HG03135 (cell line): ENCODE measurements at regions not wholly inside any gene's neighbourhood (a gene's known extent, or its start where the extent isn't known, plus 50 kb on each side); places are given as distances from the start of the nearest gene placed in this dataset.

Experiments
- ATAC-seq: cut with Tn5 transposase; IDR thresholded peaks from one replicate; pipeline ENCODE4 v1.9.1; 2021; ENCODE audit warnings: mild to moderate bottlenecking, moderate library complexity; ENCODE audit not compliant: unreplicated experiment

DNA sequence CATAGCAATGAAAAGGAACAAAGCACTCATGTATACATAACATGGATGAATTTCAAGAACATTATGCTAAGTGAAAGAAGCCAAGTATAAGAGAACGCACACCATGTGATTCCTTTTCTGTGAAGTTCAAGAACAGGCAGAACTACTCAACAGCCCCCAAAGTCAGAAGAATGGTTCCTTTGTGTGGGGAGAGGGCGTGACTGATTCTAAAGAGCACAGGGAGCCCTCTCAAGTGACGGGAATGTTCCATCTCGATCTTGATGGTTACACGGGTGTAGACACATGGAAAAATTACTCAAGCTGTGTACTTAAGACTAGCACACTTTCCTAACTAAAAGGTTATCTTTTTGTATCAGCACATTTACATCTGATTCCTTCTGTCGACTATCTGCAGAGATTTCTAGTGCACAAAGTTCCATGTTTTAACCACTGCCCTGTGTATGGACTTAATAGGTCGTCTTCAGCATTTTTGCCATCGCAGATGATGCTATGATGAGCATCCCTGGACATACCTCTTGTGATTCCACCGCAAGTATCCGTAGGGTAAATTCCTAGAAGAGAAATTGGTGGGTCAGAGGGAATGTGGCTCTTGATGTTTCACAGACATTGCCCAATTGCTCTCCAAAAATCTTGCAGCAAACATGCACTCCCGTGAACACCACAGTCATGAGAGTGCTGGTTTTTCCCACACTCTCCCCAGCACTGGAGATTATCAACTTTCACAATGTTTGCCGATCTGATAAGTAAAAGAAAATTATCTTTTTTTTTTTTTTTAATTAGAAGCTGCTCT lies 279.3 kb downstream of the BMP7 start:
- no peak for ATAC-seq

DNA sequence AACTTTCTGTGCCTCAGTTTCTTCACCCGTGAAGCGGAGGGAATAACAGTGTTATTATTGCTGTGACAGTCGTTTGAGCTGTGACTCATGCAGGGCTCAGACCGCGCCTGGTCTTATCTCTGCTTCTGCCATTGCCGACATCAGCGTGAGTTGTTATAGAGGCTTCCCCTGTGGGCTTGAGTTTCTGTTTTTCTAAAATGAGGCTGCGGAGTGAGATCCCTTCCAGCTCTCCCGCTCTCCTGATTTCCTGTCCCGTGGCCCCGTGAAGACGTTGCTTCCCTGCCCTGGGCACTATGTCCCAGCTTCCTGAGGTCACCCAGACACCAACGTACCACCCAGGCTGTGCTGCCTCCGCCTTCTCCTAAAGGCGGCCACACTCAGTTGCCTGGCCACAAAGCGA lies 278.5 kb downstream of the BMP7 start:
- ATAC-seq, result no peak

DNA sequence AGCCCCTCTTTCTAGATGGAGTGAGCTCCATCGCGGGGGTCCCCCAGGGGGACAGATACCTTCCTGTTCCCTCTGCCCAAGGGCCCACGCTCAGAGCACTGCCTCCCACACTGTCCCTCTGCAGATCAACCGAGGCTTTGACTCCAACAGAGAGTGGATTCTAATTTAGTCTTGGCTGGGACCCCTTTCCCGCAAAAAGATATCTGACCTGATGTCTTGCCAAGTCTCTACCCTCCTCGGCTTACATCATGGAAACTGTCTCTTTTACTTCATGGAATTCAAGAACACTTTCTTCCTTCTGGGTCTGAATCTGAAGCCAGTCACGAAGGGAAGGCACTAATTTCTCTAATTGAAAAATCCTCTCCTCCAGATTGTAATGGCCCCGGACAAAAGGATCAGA lies 278.0 kb downstream of the BMP7 start:
- no peak for ATAC-seq

DNA sequence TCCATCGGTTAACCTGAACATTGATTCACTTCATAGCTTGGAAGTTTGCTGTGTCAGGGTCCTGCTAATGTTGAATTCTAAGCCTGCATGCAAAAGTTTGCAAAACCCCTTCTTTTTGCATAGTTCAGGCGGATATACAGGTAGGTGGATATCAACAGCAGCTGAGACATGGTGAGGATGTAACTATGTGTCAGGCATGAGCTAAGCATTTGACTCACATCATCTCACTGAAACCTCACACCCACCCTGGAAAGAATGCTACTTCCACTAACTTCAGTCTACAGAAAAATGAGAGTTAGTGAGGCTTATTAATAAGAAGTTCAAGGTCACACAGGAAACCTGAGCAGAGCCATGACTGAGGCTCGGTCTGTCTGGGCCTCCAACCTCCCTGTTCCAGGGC lies 276.9 kb downstream of the BMP7 start:
- ATAC-seq, result no peak

DNA sequence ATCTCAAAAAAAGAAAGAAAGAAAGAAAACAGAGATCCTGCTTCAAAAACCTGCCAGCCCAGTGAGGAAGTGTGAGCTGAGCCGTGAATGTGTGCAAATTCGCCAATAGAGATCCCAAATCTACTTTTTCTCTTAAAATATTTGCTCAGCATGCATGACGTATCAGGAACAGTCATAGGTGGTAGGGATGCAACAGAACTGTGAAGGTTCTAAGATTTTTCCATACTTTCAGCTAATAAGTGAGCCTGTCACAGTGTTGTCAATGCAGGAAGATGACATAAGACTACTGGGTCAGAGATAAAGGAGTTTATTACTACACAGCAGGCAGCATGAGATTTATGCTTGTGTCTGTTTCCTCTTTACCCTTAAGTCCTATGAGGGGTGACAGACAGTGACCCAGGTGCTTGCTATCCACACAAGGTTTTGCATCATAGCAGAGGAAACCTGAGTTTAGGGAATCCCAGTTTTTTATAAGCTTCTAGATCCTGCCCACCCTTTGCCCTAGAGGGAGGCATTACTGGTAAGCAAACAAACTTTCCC lies 273.4 kb downstream of the BMP7 start:
- no peak for ATAC-seq

DNA sequence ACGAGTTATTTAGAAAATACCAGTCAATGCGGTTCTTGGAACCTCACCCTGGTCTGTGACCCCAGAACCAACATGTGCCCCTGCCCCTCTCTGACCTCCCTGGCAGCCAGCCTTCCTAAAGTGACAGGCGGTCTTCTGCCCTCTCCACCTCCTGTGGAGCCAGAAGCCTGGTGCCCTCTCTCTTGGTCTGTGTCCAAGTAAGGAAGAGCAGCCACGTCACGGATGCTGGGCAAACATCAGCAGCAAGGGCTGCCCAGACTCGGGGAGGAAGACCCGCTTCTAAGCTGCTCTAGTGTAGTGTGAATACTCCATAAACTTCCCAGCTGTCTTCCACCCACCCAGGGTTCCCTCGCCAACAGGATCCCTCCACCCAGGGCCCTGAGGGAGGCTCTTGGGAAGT lies 272.4 kb downstream of the BMP7 start:
- ATAC-seq, result no peak

DNA sequence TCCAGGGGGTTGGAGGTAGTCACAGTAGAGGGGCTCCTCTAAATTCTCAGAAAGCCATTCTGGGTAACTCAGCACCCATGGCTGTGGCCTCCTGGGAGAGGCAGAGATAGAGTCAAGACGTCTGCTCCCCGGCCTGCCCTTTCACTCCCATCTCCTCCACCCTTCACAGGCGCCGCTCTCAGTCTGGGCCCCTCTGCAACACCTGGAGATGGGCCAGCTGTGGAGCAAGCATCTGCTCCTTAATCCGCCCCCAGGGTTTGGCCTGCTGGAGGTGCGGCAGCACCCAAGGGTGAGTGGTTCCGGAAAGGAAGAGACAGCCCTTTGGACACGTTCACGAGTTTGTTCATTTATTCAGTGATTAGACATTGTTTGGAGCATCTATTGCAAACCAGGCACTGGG lies 271.3 kb downstream of the BMP7 start:
- ATAC-seq, result no peak

DNA sequence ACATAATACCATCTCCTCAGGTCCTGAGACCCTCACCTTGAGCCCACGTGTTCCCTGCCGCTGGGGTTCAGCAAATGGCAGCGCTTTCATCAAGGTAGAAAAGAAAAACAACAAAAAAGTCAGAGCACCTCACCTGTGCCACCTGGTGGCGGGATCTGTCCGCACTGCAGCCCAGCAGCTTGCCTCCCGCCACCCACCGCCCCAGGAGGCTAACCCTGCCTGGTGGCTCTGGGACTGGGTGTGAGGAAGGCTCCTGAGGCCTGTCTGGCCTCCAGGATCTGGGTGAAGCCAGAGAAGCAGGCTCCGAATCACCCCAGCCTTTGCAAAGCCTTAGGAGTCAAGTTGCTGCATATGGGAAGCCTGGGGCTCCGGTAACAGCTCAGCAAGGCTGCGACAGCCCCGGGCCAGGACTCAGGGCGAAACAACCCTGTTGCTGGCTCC lies 270.8 kb downstream of the BMP7 start:
- ATAC-seq, result no peak

DNA sequence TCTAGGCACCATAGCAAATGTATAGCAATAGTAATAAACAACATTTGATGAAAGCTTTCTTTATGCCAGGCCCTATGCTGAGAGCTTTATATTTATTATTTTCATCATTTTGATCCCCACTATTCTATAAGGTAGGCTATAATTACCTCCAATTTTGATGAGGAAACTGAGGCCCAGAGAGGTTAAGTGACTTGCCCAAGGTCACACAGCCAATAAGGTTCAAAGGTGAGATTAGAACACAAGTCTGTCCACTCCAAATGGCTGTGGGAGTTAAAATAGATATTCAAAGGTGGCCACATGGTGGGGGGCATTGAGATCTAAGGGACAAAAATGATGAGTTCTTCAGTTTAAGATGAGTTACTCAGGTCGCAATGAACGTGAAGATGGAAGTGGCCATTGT lies 269.9 kb downstream of the BMP7 start:
- ATAC-seq, result no peak

DNA sequence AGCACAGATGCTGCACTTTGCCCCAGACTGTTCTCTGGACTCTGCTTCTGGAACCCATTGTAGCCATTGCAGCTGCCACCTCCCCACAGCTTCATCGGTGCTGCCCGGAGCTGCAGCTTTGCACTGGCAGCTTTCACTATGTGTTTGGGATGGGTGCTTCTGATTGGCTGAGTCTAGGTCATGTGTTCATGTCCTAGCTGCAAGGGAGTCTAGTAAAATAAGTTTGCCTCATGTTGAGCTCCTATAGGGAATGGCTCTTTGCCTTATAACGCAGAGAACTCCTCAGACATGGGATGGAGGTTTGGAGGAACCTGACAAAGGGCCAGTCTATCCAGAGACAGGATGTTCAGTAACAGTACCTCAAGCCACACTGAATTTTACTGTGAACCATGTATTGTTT lies 268.0 kb downstream of the BMP7 start:
- no peak for ATAC-seq

DNA sequence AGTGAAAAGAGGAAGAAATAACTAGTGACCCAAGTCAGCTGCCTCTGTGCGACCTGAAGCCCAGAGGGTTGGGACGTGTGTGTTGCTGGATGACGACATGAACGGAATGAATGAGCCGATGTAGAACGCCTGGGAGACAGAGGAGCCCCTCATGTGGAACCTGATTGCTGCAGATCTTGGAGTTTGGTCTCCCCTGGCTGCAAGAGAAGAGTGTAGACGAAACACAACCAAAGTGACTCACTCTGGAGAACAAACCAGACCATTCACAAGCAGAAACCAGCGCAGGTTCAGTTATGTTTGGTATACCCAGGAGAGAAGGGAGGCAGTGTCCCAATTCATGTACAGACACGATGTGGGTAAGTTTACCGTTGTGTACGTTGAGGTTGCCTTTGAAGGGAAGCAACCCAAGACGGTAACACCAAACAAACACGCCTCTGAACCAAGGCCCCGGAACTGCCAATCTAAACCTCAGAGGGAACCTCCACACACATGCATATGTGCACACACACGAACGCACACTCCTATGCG lies 265.9 kb downstream of the BMP7 start:
- ATAC-seq, result no peak

DNA sequence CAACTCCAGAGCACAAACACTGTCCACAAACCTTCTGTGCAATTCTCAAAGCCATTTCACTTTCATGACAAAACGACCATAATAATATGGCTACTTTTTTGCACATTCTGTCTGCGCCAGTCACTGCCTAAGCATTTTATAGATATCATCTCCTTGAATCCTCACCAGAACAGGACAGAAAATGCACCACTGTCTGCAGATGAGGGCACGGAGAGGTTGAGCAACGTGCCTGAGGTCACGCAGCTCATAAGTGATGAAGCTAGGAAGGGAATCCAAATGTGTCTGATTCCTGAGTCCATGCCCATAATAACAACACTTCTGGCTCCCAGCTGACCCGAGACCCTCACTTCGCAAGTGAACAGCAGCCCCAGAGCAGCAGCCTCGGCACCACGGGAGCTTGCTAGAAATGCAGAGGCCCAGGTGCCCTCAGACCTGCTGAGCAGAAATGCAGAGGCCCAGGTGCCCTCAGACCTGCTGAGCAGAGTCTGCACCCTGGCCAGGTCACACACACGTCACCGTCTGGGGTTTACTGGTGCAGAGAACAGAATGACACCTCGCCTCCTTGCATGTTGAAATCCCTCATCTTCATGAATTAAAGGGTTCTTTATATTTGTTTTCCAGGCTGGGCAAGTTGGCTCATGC lies 265.2 kb downstream of the BMP7 start:
- ATAC-seq, result no peak

DNA sequence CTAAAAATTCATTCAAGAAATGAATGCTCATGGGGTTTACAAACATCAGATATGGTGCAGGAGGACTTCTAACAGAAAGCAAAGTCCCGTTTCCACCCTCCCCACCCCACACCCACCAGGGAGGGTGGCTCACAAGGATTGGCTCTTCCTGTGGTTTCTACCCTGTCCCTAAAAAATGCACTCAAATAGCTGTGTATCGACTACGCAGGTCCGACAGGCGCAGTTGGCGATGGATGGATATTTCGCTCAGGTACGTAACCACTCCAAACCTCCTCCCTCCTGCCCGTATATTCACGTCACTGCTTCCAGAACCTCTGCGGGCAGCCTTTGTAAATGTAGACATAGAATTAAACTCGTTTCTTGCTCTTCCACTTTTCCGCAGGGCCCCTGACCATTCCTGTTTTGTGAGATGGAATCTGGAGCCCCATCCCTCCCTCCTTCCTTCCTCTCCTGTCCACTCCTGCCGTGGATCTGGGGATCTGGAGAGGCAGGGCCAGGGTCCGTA lies 264.3 kb downstream of the BMP7 start:
- ATAC-seq, result no peak

DNA sequence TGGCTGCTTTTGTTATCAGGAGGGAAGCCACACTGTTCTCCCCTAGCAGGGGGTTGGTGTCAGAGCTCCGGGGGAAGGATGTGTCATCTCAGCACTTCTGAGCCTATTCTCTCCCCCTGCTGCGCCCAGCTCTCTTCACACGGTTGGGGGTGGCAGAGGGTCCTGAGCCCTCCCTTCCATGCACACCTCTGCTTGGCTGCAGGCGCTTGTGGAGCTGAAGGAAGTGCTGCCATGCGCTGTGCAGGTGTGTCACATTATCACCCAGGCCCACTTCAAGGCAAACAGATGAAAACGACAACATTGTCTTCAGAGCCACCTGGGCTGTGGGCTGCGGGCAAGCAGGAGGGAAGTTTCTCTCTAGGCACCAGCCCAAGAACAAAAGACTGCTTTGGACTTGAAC lies 263.4 kb downstream of the BMP7 start:
- ATAC-seq, result no peak

DNA sequence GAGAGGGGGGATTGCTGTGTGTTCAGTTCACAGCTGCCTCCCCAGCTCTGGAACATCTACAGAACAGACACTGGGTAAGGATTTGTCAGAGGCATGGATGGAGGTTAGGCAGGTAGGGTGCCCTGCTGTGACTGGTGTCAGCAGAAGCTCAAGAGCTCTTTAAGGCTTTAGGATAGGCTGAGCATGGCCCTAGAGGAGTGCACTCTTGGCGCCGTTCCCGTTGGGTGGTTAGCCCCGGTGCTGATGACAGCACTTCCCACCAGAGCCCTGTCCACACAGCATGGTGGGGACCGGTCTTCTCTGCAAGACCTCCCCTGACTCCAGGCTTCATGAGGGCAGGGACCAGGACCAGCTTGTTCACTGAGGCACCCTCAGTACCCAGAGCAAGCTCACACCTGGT lies 262.0 kb downstream of the BMP7 start:
- no peak for ATAC-seq

DNA sequence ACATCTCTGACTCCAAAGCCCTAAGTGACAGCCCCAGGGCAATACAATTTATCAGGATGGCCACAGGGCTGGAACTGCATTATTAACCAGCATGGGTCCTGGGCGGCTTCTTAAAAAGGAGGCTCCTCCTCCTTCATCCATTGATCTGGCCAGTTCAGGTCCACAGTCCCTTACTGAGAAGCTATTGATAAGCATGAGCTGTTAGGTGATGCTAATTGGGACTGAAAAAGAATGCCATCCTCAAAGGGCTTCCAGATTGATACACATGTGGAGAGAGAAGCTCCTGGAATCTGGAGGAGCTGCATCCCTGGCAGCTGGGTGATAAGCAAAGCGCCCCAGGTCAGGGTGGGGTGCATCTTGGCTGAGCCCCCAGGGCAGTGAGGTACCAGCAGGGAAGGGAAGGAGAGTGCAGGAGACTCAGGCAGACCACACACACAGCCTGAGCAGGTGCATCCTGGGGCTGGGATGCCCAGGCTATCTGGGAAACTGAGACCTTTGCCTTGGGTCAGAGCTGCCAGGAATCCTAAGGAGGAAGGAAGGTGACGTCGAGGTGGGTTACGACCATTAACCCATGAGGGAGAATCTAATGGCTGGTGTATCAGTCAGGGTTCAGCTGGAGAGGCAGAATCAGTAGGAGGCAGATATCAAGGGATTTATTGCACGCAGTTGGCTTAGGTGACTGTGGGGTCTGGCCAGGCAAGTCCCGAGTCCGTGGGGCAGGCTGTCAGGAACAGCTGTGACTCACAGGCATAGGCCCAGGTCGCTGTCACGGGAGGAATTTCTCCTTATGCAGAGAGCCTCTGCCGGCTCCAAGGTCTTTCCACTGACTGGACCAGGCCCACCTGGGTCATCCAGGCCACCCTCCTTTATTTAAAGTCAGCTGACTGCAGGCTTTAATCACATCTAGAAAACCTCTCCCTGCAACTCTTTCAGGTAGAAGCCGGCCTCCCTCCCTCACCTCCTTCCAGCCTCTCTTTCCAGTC lies 261.2 kb downstream of the BMP7 start:
- no peak for ATAC-seq

DNA sequence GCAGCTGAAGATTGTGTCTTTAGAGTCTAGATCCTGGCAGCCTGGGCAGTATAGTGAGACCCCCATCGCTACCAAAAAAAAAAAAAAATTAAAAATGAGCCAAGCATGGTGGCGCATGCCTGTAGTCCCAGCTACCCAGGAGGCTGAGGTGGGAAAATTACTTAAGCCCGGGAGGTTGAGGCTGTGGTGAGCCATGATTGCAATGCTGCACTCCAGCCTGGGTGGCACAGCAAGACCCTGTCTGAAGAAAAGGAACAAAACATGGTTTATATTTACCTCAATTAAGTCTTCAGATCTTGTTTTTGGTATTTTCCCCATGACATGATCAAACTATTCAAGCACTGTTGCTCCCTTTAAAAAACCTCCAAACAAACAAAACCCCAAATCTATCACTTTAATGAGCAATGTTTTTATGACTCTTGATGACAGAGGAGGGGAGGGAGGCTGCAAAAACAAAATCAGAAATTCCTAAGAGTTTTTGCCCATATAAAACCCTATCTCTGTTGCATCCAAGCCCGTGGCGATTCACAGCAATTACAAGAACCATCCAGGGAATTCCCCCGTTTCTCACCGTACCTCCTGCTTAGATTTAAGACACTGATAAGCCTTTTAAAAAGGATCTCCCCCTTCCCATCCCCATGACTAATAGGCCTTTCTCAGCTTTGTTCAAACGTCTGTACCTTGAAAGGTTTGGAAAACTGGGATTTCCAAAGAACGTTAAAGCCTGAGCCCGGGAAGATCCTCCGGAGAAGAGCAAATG lies 259.9 kb downstream of the BMP7 start:
- ATAC-seq, result no peak

DNA sequence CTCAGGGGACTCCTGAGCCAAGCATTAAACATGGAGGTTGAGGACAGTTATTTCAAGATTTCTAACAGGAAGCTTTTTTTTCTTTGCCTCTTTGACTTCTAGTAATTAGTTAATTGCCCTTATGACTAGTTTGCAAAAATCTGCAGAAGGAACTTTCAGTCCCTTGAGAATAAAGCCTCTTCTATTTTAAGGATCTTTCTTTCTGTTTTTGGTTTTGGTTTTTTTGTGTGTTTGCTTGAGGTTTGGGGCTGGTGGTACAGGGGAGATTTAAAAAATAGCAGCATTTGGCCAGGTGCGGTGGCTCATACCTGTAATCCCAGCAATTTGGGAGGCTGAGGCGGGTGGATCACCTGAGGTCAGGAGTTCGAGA lies 259.3 kb downstream of the BMP7 start:
- no peak for ATAC-seq

DNA sequence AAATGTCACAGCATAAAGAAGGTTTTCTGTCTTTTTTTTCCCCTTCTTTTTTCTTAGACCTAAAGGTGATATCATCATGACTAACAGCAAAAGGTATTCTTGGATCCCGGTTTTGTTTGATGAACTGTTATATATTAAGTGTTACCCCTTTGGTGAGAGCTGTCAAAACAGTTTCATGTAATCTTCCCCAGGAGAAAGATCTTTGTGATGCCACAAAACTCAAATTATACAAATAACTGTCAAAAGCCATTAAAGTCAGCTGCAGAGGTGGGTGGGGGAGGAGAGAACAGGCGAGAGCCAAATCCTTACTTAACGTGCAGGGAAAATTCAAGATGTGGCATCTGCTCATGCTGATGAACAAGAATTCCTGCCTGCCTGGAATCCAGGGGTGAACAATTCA lies 258.2 kb downstream of the BMP7 start:
- no peak for ATAC-seq

DNA sequence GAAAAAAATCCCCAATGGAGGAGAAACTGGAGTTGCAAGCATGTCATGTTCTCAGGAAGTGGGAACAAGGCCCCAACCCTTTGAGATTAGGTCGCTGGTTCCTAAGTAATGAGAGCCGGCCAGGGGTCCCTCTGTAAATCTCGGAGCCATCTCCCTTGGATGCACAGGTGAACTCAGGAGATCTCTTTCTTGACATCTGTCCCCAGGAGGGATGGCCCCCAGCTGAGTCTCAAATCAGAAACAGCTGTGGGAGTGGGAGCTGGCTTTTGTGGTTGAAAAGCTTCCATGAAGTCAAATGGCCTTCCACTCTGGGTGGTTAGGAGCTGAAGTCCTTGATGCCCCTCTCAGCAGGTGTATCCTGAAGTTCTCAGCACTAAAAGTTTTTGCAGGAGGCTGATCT lies 257.1 kb downstream of the BMP7 start:
- no peak for ATAC-seq
